GM23338 (cell line): ENCODE measurements at regions not wholly inside any gene's neighbourhood (a gene's known extent, or its start where the extent isn't known, plus 50 kb on each side); places are given as distances from the start of the nearest gene placed in this dataset.

ENCODE experiments used
- POLR2AphosphoS5 ChIP-seq: IDR thresholded peaks from 2 replicates; pipeline ENCODE4 v1.6.1; 2016; ENCODE audit warnings: antibody characterized with exemption, low read depth
- ZNF114 ChIP-seq: fragments of 250-450 bp; sonication (Bioruptor Pico); IDR thresholded peaks from 2 replicates; pipeline ENCODE4 v1.5.0; 2020; ENCODE audit warnings: mild to moderate bottlenecking, moderate library complexity

GRCh38 chr7:9200626-9201025 lies 767.2 kb downstream of the NXPH1 start:
- no peak for TF ChIP-seq POLR2AphosphoS5
- no peak for TF ChIP-seq ZNF114 (CRISPR knock-in tag)
